Stimulated activated CD8-positive, alpha-beta memory T cell treated with anti-CD3 and anti-CD28 coated beads, Interleukin-4, amount 100 ng/mL, for 4 hours (primary cell): ENCODE measurements at regions not wholly inside any gene's neighbourhood (a gene's known extent, or its start where the extent isn't known, plus 50 kb on each side); places are given as distances from the start of the nearest gene placed in this dataset.

Source experiments
- DNase-seq, 2 donors: peaks; one replicate each; pipeline ENCODE4 v3.0.0-alpha.2; 2020; ENCODE audit warnings: low read depth in 2 of 2, low spot score in 1 of 2

DNA sequence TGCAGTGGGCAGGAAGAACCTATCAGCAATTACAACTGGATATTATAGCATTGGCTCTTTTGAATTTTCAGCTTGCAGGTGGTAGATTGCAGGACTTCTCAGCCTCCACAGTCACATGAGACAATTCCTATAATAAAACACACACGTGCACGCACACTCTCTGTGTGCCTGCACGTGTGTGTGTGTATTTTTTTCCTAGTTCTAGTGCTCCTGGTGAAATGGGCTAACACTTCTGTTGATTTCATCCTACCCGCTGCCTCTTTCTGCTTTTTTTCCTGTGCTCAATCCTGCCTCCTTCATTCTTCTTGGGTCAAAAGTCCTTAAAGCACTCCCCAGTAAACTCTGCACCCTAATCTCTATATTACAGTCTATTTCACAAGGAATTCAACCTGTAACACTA is 320.1 kb downstream of the OSTF1 start:
- DNase-seq: no peak

DNA sequence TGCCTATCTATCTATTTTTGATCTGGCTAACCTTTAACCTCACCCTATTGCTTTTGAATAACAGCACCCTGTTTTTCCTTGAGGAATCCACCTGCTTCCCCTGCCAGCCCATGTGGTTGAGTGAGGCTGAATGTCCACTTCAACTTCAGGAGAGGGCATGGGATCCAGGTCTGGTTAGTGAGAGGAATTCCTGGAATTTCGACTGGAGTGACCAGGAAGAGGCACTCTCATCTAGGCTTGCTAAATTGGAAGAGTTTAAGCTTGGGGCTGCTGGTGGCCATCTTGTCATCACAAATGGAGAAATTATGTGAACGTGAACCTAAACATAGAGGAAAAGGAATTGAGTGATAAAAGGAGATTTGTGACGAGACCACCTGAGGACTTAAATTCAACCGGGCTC is 322.1 kb downstream of the OSTF1 start:
- no peak for DNase-seq

DNA sequence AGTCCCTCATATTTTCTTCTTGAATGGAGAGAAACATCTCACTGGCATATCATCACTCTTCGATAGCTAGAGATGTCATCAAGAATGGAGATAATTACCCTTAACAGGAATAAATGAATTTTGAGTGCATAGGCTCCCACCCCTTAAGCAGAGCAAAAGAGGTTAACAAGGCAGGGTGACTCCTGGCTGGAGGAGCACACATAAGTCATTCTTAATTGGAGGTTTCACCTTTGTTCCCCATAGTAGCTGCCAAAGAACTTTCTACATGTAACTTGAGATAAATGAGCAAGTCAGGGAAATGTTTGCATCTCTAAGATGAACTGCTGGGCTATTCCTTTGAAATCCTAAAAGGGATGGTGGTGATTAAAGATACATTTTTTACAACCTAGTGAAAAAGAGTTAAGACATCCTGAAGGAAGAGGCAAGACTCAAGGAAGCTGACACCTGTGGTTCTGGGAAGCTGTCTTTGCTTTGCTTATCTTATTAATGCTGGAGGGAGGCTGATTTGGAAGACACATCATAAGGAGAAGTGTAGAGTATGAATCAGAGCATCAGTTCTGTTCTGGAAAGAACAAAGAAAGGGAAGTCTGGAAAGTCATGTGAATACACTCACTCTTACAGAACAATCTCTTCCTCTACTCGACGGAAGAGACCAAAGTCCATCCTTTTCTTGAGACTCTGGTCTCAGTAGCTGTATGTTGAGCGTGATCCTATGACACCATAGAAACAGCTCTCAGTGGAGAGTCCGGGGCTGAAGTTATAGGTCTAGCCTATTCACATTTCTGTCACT is 326.3 kb downstream of the OSTF1 start:
- no peak for DNase-seq

- DNase-seq: no peak
These were observed 329.2 kb downstream of the OSTF1 start for GRCh38 chr9:75417471-75417870.

GRCh38 chr9:75418518-75418917 is 330.2 kb downstream of the OSTF1 start:
- no peak for DNase-seq

- DNase-seq: no peak
These were observed 334.7 kb downstream of the OSTF1 start for GRCh38 chr9:75422944-75423522.

DNA sequence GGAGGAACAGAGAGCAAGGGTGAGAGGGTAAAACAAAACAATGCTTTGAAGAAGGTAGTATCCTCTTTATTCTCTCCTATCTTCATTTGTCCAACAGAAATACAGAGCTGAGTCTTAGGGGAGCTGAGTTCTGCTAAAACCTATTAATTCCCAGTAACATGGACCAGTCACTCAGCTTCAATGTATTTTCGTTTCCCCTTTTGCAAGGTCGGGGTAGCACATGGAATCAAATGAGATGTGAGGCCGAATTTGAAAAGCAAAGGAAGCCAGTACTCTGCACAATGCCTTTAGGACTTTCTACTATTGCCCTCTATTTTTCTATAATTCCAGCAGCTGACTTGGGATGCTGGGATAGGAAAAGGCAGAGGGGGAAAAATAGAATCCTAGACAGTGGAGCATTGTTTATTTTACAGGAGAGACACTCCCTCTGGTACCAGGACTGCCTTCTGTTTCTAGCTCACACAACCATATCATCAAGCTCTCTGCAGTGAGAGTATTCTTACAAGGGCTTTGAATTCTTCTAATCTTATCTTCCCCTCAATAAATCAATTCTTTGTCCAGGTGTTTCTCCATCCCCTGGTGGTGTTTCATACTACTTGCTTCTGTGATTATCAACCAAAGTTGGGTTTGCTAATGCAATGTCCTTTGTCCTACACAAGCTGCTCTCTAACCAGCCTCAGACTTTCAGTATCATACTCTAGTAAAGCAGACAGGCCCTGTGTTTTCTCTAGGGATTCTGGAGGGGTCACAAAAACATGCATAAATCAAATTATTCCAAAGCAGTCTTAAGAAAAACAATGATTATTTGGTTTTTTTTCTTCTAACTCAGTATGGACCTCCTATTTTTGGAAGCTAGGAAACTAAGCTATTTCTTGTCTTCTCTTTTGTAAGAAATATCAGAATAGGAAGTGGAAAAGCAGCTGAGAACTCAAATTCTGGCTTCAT is 341.5 kb downstream of the OSTF1 start:
- no peak for DNase-seq

DNA sequence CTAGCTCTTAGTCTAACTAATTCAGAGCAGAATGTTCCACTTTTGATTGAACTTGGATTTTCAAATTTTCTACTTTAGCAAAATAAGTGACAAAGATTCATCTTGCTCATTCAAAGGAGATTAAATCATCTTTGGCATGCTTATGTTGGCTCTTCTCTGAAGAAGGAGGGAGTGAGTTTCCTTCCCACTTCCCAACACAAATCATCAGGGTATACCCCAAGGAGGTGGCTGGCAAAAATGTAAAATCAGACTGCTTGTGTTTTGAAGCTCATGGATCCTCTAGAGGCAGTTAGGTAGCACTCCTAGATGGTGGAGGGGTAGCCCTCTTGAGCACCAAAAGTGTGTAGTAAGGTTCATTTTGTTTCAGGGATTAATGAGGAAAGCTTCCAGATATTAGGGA is 343.1 kb downstream of the OSTF1 start:
- DNase-seq: no peak

DNA sequence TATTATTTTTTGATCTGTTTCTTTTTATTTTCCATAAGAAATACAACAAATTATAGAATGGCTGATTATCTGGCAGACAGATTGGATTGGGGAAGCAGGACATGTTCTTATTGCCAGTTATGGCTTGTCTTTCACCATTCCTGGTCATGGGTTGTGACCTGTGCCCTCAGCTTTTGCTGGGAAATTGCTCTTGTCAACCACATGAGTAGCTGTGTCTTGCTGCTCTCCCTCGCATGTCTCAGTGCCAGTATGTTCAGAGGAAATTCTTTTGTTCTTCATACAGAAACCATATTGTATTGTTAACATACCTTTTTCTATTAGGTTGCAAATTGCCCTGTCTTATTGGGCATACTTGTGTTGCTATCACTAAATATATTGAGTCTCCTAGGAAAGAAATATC is 344.1 kb downstream of the OSTF1 start:
- DNase-seq: no peak

DNA sequence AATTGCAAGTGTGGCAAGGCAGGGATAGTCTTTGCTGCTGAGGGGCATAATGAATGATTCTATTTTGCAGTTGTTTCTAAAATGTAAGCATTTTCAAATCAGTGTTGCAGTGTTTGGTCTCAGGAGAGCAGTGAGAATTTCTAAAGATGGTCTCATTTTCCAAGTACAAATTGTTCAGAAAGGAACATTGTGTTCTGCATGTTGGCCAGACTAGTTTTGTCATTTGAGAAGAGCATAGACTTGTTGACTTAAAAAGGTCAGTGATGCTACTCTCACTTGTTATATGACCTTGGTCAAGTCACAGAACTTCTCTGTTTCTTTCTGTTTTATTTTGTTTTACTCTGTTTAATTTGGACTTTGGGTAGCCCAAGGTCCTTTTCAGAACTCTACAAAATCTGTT is 344.6 kb downstream of the OSTF1 start:
- DNase-seq: no peak

DNA sequence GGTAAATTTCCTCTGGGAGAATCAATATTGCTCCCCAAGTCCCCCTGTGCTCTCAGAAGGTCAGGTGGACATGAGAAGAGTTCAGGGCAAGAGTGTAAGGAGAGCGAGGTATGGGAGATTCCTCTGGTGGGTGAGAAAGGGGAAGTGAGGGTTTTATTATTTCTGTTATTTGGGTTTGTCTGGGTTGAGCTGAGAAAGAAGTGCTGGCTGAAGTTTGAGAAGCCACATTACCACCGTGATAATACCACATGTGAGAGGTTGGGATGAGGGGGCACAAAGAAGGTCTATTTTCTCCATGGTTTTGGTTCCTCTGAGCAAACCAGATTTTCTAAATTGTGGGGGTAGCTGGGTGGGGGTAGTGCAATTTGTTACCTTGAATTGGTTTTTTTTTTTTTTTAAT is 350.4 kb downstream of the OSTF1 start:
- no peak for DNase-seq

- DNase-seq: no peak
These were observed 352.6 kb downstream of the OSTF1 start for GRCh38 chr9:75440914-75441313.

DNA sequence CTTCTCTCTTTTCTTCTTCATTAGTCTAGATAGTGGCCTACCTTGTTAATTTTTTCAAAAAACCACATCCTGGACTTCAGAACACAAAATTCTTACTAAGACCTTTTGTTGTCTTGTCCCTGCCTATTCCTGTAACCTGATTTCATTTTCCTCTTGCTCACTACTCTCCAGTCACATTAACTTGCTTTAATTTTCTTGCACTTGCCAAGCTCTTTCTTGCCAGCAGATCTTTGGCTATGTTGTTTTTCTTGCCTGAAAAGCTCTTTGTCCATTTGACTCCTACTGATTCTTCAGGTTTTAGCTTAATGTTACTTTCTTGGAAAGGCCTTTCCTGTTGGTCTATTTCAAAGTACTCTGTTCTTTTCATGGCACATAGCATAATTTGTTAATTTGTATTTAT is 356.8 kb downstream of the OSTF1 start:
- no peak for DNase-seq

- DNase-seq: no peak
These were observed 359.0 kb downstream of the OSTF1 start for GRCh38 chr9:75447281-75447680.

DNA sequence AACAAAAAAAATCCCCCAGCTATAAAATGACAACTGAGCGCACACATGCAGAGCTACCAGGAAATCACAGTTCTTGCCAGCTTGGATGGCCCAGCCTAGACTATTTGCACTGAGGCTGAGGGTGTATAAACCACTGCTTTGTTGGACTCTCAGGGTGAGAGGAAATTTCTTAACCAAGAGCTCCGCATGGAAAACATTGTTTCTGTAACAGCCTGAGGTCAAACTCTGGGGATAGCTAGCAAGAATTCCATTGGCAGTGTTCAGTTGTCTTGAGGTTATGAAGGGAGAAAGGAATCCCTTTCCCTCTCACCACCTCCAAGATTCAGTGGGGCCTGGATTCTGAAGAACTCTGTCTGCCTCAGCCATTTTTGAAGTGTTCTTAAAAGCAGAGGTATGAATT is 360.0 kb downstream of the OSTF1 start:
- DNase-seq: no peak

DNA sequence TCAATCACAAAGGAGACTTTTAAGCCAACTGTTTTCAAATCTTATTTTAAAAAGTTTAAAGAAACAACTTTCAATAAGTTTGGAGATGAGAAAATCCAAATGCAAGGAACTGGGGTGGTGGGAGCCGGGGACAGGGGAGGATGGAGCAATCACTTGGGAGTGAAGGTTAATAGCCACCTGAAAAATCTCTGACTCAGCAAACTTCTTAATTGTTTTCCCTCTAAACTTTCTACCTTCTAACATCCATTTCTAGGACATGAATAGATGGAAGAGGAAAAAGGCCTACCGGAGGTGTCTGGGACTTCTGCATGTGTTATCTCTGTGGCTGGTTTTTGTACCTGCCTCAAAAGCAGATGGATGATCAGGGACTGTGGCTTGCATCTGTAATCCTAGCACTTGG is 360.6 kb downstream of the OSTF1 start:
- no peak for DNase-seq

DNA sequence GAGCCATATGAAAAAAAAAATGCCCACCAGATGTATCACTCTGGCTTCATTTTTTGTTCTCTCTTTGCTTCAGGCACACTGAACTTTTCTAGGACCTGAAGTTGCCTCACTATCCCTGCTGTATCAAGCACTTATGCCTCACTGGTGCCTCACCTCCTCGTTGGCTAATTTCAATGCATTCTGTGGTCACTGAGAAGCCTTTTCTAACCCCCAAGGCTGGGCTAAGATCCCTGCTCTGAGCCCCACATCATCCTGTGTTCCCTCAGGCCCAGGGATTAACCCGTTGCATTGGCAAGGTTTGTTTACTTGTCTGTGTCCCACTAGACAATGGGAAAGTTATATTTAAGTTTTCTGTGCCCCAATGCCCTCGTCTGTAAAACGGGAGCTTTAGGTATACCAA is 362.7 kb downstream of the OSTF1 start:
- DNase-seq: no peak

DNA sequence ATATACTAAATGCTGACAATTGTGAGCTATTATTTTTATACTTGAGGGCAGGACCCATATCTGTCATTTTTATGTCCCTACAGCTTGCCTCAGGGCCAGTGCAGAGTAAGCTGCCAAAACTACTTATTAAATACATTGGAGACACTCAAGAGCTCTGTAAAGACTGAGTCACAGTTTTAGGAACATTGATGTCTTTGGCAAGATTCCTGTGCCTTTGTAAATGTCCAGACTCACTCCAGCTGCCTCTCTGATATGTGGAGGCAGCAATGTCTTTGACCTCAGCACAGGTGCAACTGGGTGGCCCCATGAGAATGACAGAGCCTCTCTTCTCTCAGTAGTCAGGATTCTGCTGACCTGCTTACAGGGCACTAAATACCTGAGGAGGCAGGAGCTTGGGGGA is 363.2 kb downstream of the OSTF1 start:
- DNase-seq: no peak

GRCh38 chr9:75452512-75452911 is 364.2 kb downstream of the OSTF1 start:
- no peak for DNase-seq

GRCh38 chr9:75454043-75454442 is 365.7 kb downstream of the OSTF1 start:
- no peak for DNase-seq

DNA sequence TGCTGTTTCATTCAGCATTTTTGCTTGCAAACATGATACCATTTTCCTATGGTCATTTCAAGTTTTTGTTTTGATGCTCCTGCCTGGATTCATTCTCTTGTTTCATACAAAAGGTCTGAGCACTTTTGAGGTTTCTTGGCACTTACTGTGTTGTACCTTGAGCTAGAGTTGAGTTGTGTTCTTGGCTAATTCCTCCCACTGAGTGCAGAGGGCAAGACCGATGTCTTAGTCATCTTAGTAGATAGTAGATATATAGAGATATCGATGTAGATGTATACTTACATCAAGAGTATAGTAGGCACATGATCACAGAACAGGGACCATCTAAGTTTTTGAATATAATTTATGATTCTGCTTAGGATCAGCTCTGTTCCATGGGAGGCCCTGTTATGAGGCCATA is 366.6 kb downstream of the OSTF1 start:
- DNase-seq: no peak

DNA sequence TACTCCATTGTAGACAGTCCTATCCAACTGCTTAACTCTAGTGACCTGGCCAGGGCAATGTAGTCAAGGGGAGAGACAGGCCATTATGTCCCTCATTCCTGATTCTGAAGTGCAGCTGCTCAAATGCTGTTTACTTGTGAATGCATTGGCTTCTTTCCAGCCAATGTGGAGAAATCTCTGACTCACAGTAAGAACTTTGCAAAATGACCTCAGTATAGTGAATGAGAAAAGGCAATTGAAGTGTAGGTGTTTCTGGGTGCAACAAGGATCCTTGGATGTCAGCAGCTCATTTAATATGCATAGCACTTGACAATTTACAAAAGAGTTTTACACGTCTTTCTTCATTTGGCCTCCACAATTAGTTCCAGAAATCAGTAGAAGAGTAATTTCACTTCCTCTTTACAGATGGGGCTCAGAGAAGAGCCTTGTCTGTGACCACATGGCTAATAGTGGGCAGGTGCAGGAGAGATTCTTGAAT is 367.2 kb downstream of the OSTF1 start:
- DNase-seq: no peak
